A549 (cell line): ENCODE measurements at regions not wholly inside any gene's neighbourhood (a gene's known extent, or its start where the extent isn't known, plus 50 kb on each side); places are given as distances from the start of the nearest gene placed in this dataset.

Experiments used
- CEBPB ChIP-seq, 2 experiments: fragments of >200 bp in 1 of 2; sonication (Bioruptor Twin) in 1 of 2; formaldehyde crosslinking in 1 of 2; IDR thresholded peaks; 2 replicates each; pipeline ENCODE4 v1.6.1; 2012 to 2016
- CTCF ChIP-seq: fragments of >200 bp; sonication (Bioruptor Twin); formaldehyde crosslinking; IDR thresholded peaks from 3 replicates; pipeline ENCODE4 v1.5.1; 2016
- EP300 ChIP-seq, 2 experiments: fragments of >200 bp; sonication (Bioruptor Twin); formaldehyde crosslinking; IDR thresholded peaks; 2 replicates in 1 of 2; 3 replicates in 1 of 2; pipeline ENCODE4 v1.6.1; 2016 to 2017
- JUN ChIP-seq, 2 experiments: fragments of >200 bp; sonication (Bioruptor Twin); formaldehyde crosslinking; IDR thresholded peaks; 2 replicates in 1 of 2; 3 replicates in 1 of 2; pipeline ENCODE4 v1.6.1; 2016 to 2017
- MAX ChIP-seq: IDR thresholded peaks from 2 replicates; pipeline ENCODE4 v1.6.1; 2012
- POLR2A ChIP-seq: IDR thresholded peaks from 2 replicates; pipeline ENCODE4 v1.6.1; 2012; ENCODE audit warnings: mild to moderate bottlenecking, low read length
- RAD21 ChIP-seq, 2 experiments: fragments of >200 bp in 1 of 2; sonication (Bioruptor Twin) in 1 of 2; formaldehyde crosslinking in 1 of 2; IDR thresholded peaks in 1 of 2; conservative IDR thresholded peaks in 1 of 2; 2 replicates in 1 of 2; 3 replicates in 1 of 2; pipeline ENCODE4 v1.6.1; 2012 to 2018; ENCODE audit warnings: inconsistent platforms in 1 of 2
- RARB ChIP-seq: fragments of 250-450 bp; sonication (Bioruptor Pico); IDR thresholded peaks from 2 replicates; pipeline ENCODE4 v1.8.0; 2021; ENCODE audit warnings: mild to moderate bottlenecking, moderate library complexity
- RNF2 ChIP-seq: fragments of 200-600 bp; sonication (generic); IDR thresholded peaks from 2 replicates; pipeline ENCODE4 v1.6.1; 2016; ENCODE audit warnings: low read depth, mild to moderate bottlenecking, antibody characterized with exemption, moderate library complexity, borderline replicate concordance
- USF2 ChIP-seq: fragments of 450-650 bp; IDR thresholded peaks from 2 replicates; pipeline ENCODE4 v1.6.1; 2014; ENCODE audit warnings: antibody characterized with exemption

- TF ChIP-seq JUN (IDR thresholded peaks at IDR 0.05) = no peak
- TF ChIP-seq CTCF = no peak
- TF ChIP-seq POLR2A = no peak
- no peak for TF ChIP-seq CEBPB (IDR thresholded peaks at IDR 0.05)
- no peak for TF ChIP-seq RARB
- TF ChIP-seq USF2 = no peak
- TF ChIP-seq MAX = no peak
- TF ChIP-seq RNF2 = no peak
- no peak for TF ChIP-seq RAD21 (conservative IDR thresholded peaks at IDR 0.05 in 1 of 2, IDR thresholded peaks at IDR 0.05 in 1 of 2)
- TF ChIP-seq EP300 (IDR thresholded peaks at IDR 0.05) = no peak
Measured at GRCh38 chr2:34533585-34534183, 934.6 kb upstream of the FAM98A start.
